Upper lobe of right lung (tissue), 1 donor: ENCODE measurements at regions not wholly inside any gene's neighbourhood (a gene's known extent, or its start where the extent isn't known, plus 50 kb on each side); places are given as distances from the start of the nearest gene placed in this dataset.

Experiments used
- ATAC-seq: fragments of 200-7000 bp; cut with Tn5 transposase; one replicate; pipeline ENCODE4 v1.9.1; 2020; ENCODE audit warnings: mild to moderate bottlenecking, moderate library complexity
- DNase-seq: peaks from one replicate; pipeline ENCODE4 v3.0.0-alpha.2; 2020
- H3K27ac ChIP-seq: fragments of 200-600 bp; one replicate; pipeline ENCODE4 v1.8.0; 2022
- H3K27me3 ChIP-seq: fragments of 200-600 bp; one replicate; pipeline ENCODE4 v1.8.0; 2022; ENCODE audit warnings: mild to moderate bottlenecking
- H3K36me3 ChIP-seq: fragments of 200-600 bp; one replicate; pipeline ENCODE4 v1.8.0; 2022
- H3K4me1 ChIP-seq: fragments of 200-600 bp; one replicate; pipeline ENCODE4 v1.8.0; 2022
- H3K4me3 ChIP-seq: fragments of 200-600 bp; one replicate; pipeline ENCODE4 v1.8.0; 2022; ENCODE audit warnings: mild to moderate bottlenecking
- H3K9me3 ChIP-seq: fragments of 200-600 bp; one replicate; pipeline ENCODE4 v1.8.0; 2022
- CTCF ChIP-seq: fragments of 200-600 bp; IDR thresholded peaks from one replicate; pipeline ENCODE4 v1.8.0; 2022; ENCODE audit warnings: antibody characterized with exemption
- intact Hi-C: fragments of 100-400 bp; cut with DNase I; formaldehyde crosslinking; loops from one replicate; pipeline ENCODE4 v1.11.0; 2022
- donor health status: DM: no; HTN: yes; CAD: no; lungs with severe emphysema.

DNA sequence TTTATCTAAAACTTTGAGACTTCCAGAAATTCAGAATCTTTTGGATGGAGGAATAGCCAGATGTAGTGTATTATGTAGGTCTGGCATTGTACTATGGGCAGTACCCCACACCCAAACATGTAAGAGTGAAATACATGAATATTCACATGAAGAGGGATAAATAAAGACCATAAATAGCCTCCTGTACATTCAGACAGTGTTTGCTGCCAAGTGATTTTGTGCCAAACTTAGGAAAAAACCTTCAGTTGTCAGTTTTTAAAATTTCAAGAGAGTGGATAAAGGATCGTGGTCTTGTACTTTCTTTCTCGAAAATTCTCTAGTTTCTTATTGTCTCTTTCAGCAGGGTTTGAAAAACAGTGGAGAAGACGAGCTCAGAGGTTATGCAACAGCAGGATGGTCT, 150.3 kb upstream of the LARGE1 start:
- Histone ChIP-seq H3K4me1 (no peaks in the 10 kb centered on the region), H3K27me3 (no peaks in the 10 kb centered on the region), H3K4me3 (no peak overlapping the region), H3K27ac (no peak overlapping the region), H3K9me3 (no peaks in the 10 kb centered on the region), H3K36me3 (no peaks in the 10 kb centered on the region)
- DNase-seq (no peak), ATAC-seq (no peak)
- no peak for TF ChIP-seq CTCF
- intact Hi-C loops = no loop called here

GRCh38 chr22:34072585-34072984, 152.3 kb upstream of the LARGE1 start:
- no peak overlapping the region for H3K27ac ChIP-seq
- ATAC-seq = no peak

DNA sequence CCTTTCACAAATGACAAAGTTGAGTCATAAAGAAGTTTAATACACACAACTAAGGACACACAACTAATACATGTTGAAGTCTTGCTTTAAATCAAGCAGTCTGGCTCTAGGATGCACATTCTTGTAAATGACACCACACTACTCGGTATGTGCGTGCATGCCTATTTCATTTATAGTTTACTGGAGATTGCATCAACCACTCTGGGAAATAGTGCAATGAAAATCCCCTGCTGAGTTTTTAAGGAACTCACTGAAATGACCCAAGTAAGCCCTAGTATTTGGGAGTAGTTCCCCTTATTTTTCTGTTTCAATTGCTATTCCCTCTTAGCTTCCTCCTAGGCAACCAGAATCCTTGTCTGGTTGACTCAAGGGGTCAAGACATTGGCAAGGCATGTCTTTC, 160.2 kb upstream of the LARGE1 start:
- Histone ChIP-seq H3K4me3 (no peak overlapping the region), H3K27me3 (no peaks in the 10 kb centered on the region), H3K27ac (no peak overlapping the region), H3K9me3 (no peaks in the 10 kb centered on the region), H3K36me3 (no peaks in the 10 kb centered on the region), H3K4me1 (no peaks in the 10 kb centered on the region)
- intact Hi-C loops = no loop called here
- no peak for TF ChIP-seq CTCF
- DNase-seq (no peak), ATAC-seq (no peak)

More at GRCh38 chr22:34072585-34072984, 152.3 kb upstream of the LARGE1 start:
- intact Hi-C loops = no loop called here
- H3K4me1 ChIP-seq = no peaks in the 10 kb centered on the region
- TF ChIP-seq CTCF = no peak
- no peaks in the 10 kb centered on the region for H3K36me3 ChIP-seq
- H3K27me3 ChIP-seq = no peaks in the 10 kb centered on the region
- H3K4me3 ChIP-seq = no peak overlapping the region
- H3K9me3 ChIP-seq = no peaks in the 10 kb centered on the region
- DNase-seq = no peak

- H3K27ac ChIP-seq = no peak overlapping the region
- no peaks in the 10 kb centered on the region for H3K27me3 ChIP-seq
- ATAC-seq (no peak), DNase-seq (no peak)
- TF ChIP-seq CTCF = no peak
- no peaks in the 10 kb centered on the region for H3K36me3 ChIP-seq
- intact Hi-C loops = no loop called here
- no peaks in the 10 kb centered on the region for H3K9me3 ChIP-seq
- H3K4me1 ChIP-seq = no peaks in the 10 kb centered on the region
- no peak overlapping the region for H3K4me3 ChIP-seq
Observed at GRCh38 chr22:34096770-34097169, 176.5 kb upstream of the LARGE1 start.

DNA sequence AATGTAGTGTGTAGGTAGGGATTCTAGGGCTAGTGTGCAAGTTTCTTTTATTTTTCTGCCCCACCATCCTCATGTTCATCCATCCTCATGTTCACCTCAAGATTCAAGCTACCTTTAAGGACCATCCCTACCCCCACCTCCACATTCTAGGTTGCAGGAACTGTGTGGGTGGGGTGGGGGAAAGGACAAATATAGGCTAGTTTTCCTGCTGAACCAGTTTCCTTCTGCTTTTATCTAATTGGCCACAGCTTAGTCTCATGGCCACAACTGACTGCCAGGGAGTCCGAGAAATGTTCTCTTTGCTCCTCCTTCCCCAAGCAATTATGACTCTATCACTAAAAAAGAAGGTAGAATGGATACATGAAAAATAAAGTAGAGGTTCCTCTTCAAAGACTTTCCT, 179.0 kb upstream of the LARGE1 start:
- DNase-seq (no peak), ATAC-seq (no peak)
- Histone ChIP-seq H3K9me3 (no peaks in the 10 kb centered on the region), H3K27me3 (no peaks in the 10 kb centered on the region), H3K4me1 (no peaks in the 10 kb centered on the region), H3K27ac (no peak overlapping the region), H3K36me3 (no peaks in the 10 kb centered on the region), H3K4me3 (no peak overlapping the region)
- no peak for TF ChIP-seq CTCF
- intact Hi-C loops = no loop called here

DNA sequence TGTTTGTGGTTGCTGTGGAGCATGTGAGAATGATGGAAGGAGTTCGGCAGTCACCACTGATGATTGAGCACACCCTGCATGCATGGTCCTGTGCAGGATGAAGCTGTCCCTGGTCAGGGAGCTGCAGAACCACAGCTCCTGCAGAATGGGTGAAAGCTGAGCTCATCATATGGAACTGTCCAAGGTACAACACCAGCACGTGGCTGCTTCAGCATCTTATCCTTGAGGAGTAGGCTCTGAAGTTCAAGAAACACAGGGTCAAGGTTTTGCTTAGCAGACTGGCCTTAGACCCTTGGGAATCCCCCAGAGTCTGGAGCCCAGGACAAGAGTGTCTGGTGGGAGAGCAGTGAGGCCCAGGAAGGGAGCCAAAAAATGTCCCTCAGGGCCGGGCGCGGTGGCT, 182.4 kb upstream of the LARGE1 start:
- no peak for TF ChIP-seq CTCF
- DNase-seq (no peak), ATAC-seq (no peak)
- H3K27me3 ChIP-seq = peaks cover 8% of the 10 kb centered on the region
- H3K4me3 ChIP-seq = no peak overlapping the region
- no peak overlapping the region for H3K27ac ChIP-seq
- H3K4me1 ChIP-seq = no peaks in the 10 kb centered on the region
- H3K9me3 ChIP-seq = no peaks in the 10 kb centered on the region
- intact Hi-C loops = no loop called here
- no peaks in the 10 kb centered on the region for H3K36me3 ChIP-seq
